T47D (cell line): ENCODE measurements at regions not wholly inside any gene's neighbourhood (a gene's known extent, or its start where the extent isn't known, plus 50 kb on each side); places are given as distances from the start of the nearest gene placed in this dataset.

Source experiments
- DNase-seq, 2 experiments: peaks; one replicate each; pipeline versions ENCODE4 v3.0.0 to v3.0.0-alpha.2; 2011 to 2012; ENCODE audit warnings: low read depth in 1 of 2, low spot score in 1 of 2
- JUND ChIP-seq: IDR thresholded peaks from 2 replicates; pipeline ENCODE4 v1.6.1; 2012; ENCODE audit warnings: low read depth
- in situ Hi-C: cut with HindIII; loops from 2 replicates; pipeline ENCODE4 v1.10.0; 2016; ENCODE audit warnings: low sequenced_read_pairs, low pct_unique_long_range_greater_than_20kb

- in situ Hi-C loops, result no loop called here
- peak in 1 of 2 experiments; percentile 41 for DNase-seq
- TF ChIP-seq JUND, result no peak
Measured at GRCh38 chr6:153947808-153948447, 91.1 kb upstream of the OPRM1 start.

- in situ Hi-C loops, result no loop called here
- no peak for DNase-seq
- no peak for TF ChIP-seq JUND
Measured at GRCh38 chr6:153944201-153944600, 94.8 kb upstream of the OPRM1 start.

GRCh38 chr6:153942361-153942760 is 96.7 kb upstream of the OPRM1 start:
- DNase-seq, result no peak
- TF ChIP-seq JUND, result no peak
- in situ Hi-C loops, result no loop called here

- DNase-seq, result no peak
- in situ Hi-C loops, result no loop called here
- no peak for TF ChIP-seq JUND
Measured at GRCh38 chr6:153941768-153942167, 97.3 kb upstream of the OPRM1 start.

GRCh38 chr6:153938876-153939275 is 100.2 kb upstream of the OPRM1 start:
- no peak for DNase-seq
- TF ChIP-seq JUND, result no peak
- in situ Hi-C loops, result no loop called here

- no peak for DNase-seq
Measured at GRCh38 chr6:153931431-153931830, 107.6 kb upstream of the OPRM1 start.

GRCh38 chr6:153927867-153928266 is 111.2 kb upstream of the OPRM1 start:
- DNase-seq, result no peak
- no peak for TF ChIP-seq JUND
- in situ Hi-C loops, result no loop called here

More at GRCh38 chr6:153931431-153931830, 107.6 kb upstream of the OPRM1 start:
- no peak for TF ChIP-seq JUND
- in situ Hi-C loops, result no loop called here

GRCh38 chr6:153898360-153899059 is 140.5 kb upstream of the OPRM1 start:
- no peak for TF ChIP-seq JUND
- no peak for DNase-seq
- in situ Hi-C loops, result no loop called here

- no peak for TF ChIP-seq JUND
- in situ Hi-C loops, result no loop called here
- no peak for DNase-seq
Measured at GRCh38 chr6:153882411-153882810, 156.6 kb upstream of the OPRM1 start.

- TF ChIP-seq JUND, result no peak
- in situ Hi-C loops, result no loop called here
- no peak for DNase-seq
Measured at GRCh38 chr6:153873541-153873940, 165.5 kb upstream of the OPRM1 start.

GRCh38 chr6:153872946-153873345 is 166.1 kb upstream of the OPRM1 start:
- in situ Hi-C loops, result no loop called here
- no peak for TF ChIP-seq JUND
- no peak for DNase-seq

GRCh38 chr6:153862927-153863326 is 176.1 kb upstream of the OPRM1 start:
- DNase-seq, result no peak
- TF ChIP-seq JUND, result no peak
- in situ Hi-C loops, result no loop called here

GRCh38 chr6:153862139-153862538 is 176.9 kb upstream of the OPRM1 start:
- DNase-seq, result no peak
- in situ Hi-C loops, result no loop called here
- TF ChIP-seq JUND, result no peak
